ENCODE measurements at regions not wholly inside any gene's neighbourhood (a gene's known extent, or its start where the extent isn't known, plus 50 kb on each side); places are given as distances from the start of the nearest gene placed in this dataset.

DNA sequence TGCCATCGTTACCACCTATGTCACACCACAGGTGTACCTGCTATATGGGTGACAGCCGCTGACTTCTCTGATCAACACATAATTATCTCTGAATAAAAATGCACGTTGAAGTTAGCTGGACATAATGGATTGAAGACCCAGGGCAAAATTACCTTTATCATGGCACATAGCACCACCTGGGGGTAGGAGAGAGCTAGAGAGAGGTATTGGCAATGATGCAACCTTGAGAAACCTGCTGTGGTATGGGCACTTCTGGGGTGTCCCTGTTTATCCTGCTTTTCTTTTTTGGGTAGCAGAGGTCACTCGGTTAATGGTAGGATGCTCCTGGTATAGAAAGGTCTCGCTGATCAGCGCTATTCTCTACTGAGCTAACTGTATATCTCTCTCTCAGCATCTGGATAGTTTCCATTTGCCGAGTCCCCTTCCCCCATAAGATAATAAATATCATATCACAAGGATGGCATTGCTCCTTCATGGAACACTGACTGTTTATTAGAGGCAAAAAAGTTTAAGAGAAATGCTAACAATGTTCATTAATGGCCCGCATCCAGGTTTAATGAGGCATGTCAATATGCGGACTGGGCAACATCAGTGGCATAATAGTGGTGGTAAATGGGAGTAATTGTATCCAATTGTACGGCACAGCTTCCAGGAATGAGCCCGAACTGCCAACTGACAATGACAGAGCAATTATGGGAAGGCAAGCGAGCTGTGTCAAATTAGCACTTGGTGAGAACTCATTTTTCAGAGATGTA, 323.1 kb downstream of the TFEC start:
- peak; percentile 9 to 13 for DNase-seq (ENCODE audit: low read depth in 2 of 2)

DNA sequence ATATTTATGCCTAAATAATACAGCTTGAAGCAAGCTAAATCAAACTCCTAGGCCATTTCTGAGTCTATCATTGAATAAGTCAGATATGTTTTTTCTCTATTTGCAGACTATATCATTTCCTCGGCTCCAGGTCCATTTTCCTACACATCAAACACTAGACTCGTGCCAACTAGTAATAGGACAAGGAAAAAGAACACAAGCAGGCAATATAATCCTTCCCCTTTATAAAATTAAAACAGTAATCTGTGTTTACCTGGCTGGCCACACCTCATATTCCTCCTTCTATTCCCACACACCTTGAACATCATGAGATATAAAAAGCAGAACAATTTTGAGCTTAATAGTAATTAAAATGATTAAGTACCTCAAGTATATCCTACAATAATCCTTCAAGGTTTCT, 325.7 kb downstream of the TFEC start:
- DNase-seq (ENCODE audit: low read depth in 2 of 2) = no peak

DNA sequence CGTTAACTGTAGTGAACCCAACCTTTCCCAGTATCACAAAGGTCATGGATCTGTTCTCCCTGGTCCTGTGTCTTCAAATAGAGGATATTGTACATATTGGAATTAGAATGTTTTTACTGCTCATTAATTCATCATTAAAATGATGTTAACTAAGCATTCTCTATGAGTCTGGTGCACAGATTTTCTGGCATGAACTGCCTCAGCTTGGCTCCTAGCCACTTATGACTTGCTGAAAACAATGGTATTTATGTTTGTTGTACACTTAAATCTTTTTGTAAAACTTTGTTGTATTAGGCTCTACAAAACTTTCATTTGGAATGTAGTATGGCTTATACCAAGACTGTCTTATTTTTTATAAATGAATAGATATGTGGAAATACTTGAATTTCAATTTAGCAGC, 329.4 kb downstream of the TFEC start:
- no peak for DNase-seq (ENCODE audit: low read depth in 2 of 2)

DNA sequence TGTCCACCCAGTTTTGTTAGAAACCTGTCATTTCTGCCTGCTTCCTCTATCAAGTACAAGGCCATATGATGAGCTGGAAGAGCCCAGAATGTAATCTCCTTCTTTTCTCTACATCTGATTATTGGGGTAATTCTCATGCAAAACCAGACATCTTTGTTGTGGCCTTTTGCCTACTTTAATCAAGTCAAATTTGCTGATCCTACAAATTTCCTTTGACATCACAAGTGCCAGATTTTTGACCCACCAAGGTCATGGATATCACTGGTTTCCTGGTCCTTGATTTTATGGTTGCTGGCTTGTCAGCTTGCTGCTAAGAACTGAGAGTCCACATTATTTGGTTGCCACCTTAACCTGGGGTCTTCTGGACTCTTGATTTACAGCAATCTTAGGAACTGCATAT, 336.1 kb downstream of the TFEC start:
- DNase-seq (ENCODE audit: low read depth in 2 of 2) = no peak

DNA sequence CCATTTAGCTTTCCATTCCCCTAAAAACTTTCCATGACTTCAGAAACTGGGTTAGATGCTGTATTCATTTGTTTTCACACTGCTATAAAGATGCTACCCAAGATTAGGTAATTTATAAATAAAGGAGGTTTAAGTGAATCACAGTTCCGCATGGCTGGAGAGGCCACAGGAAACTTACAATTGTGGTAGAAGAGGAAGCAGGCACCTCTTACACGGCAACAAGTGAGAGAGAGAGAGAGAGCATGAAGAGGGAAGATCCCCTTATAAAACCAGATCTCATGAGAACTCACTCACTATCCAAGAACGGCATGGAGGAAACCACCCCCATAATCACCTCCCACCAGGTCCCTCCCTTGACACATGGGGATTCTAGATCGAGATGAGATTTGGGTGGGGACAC, 336.8 kb downstream of the TFEC start:
- DNase-seq (ENCODE audit: low read depth in 2 of 2) = no peak

DNA sequence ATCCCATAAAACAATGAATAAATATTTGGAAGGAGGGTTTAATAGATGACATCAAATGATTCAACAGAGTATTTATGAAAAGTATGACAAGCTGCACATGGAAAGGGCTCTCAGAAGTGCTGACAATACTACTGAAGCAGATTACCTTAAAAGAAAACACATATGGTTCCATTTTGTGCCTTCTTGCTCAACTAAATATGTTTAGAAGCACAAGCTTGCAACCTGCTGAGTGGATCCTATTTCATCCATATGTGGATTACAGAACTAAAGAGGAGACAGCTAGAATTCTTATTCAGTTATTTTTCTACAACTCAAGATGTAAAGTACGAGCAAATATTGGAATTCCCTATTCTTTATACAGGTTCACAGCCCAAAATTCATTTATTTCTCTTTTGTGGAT, 340.6 kb downstream of the TFEC start:
- peak in 1 of 2 experiments; percentile 46 for DNase-seq (ENCODE audit: low read depth in 2 of 2)

DNA sequence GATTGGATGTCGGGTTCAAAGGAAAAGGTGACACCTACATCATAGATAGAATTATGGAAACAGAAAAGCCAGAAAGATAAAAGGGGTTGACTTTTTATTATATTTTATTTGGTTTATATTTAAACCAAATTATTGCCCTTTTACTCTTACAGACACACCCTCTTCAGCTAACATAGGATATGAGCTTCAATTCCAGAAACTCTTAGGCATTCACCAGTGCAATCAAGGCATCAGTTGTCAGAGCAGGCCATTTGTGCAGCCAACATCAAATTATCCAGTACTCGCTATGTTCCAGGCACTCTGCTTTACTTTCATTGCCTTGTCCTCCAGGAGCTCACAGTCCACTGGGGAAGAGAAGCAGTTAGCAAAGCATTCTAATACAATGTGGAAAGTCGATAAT, 347.5 kb downstream of the TFEC start:
- no peak for DNase-seq (ENCODE audit: low read depth in 2 of 2)

DNA sequence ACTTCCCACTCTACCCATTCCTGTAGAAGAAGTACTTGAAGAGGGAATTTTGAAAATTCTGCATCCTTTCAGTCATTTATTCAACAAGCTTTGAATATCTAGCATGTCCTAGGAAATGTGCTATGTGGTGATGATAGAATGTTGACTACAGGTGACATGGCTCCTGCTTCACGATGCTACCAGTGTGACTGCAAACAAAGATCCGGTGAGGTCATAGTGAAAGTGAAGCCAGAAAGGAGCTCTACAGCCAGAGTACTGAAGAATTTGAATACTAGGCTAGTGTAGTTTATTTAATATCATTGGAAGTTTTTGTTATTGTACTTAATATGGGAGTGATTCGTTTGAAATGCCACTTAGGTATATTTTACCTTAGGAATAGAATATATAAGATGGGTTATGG, 348.1 kb downstream of the TFEC start:
- DNase-seq (ENCODE audit: low read depth in 2 of 2) = no peak

DNA sequence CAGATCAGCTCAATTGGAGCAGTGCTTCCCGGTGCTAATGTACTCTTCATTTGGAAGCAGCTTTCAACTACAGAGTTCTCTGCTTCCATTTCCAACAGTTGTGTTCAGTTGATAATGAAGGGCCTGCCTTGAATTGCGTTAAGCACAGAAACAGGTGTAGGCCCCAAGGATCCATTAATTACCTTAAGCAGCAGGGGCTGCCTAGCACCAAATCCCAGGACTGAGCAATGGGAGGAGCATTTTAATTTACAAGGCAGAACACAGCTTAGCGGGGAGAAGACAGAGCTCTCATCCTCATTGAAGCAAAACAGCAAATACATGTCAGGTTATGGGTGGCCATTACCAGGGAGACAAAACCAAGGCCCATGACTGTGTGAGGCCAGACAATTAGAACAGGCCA, 349.6 kb downstream of the TFEC start:
- DNase-seq (ENCODE audit: low read depth in 2 of 2) = no peak

DNA sequence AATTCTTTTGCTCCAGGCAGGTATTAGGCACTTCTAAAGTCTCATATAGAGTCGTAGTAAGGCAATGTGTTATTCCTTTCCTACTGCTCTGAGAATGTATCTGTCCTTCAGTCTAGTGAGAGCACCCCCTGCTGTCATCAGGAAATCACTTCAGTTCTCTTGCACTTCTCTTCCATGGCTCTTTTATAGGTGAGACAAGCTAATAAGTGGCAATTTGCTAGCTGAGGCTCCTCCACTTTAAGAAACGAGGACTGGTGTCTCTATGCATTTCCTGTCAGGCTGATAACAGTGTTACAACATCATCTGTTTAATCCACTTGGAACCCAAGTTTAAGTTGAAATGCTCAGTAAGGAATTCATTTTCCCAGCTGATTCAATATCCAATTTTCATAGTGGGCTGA, 350.6 kb downstream of the TFEC start:
- DNase-seq (ENCODE audit: low read depth in 2 of 2) = no peak

DNA sequence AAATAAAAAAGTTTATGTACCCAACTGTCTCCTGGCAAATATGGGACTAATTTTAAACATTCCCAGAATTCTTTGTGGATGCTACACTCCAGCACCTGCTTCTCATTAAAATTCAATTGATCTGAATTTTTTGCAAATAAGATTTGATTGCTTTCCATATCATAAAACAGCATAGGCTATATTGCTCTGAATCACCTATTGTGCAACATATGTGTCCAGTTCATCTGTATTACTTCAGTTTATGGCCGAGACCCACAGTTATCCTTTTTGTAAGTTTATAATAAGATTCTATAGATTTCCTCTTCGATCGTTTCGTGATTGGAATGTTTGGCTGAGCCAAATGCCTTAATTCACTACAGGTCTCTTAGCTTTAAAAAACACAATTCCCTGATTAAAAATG, 351.1 kb downstream of the TFEC start:
- DNase-seq (ENCODE audit: low read depth in 2 of 2) = no peak

DNA sequence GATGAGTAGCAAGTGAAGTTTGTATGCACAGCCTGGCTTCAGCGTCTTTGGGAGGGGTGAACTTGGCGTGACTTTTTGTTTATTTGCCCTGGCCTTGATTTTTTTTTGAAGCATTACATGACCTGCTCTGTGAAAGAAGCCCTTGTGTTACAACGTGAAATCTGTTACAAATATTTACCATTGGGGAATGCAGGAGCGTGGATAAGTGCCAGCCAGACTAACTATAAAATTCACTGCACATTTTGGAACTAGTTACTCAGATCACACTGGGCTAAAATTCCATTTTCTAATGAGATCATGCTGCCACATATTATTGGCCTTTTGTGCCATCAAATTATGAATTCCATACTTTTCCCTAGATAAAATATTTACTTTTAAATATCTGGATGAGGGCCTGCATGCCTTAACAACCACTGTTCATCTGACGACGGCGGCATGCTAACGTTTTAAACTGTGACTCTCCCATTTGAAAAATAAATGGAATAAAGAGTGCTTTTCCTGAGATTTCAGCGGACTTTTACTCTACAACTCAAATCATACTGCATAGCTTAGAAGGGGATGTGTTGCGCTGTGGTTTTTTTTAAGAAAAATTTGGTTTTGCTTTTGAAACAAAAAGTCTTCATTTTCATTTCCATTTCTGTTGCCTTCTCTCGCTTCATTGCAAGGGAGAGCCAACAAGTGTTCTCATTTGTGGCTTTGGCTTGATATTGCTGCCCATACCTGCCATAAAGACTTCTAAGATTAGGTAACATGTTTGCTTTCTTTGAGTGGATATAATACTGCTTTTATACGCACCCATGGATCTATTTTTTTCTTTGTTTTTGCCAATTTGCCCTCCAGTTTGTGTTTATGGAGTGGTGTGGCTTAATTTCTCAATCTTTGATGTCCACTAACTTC, 352.2 kb downstream of the TFEC start:
- DNase-seq (ENCODE audit: low read depth in 2 of 2) = peak; percentile 66 to 67

DNA sequence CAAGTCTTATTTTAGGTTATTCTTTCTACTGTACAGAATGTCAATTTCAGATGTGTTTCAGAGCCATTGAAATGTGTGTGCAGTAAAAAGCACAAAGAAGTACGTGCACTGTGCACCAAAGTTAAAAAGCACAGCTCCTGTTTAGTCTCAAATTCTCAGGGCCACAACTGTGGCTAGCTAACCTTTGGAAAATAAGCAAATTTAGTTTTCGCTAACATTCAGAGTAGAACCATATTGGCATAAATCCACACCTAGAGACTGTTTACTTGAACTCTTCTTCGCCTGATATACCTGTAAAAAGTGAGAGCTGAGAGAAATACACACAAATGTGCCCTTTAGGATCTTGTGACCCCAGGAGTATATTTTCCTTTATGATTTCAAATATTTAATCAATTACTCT, 353.9 kb downstream of the TFEC start:
- no peak for DNase-seq (ENCODE audit: low read depth in 2 of 2)

DNA sequence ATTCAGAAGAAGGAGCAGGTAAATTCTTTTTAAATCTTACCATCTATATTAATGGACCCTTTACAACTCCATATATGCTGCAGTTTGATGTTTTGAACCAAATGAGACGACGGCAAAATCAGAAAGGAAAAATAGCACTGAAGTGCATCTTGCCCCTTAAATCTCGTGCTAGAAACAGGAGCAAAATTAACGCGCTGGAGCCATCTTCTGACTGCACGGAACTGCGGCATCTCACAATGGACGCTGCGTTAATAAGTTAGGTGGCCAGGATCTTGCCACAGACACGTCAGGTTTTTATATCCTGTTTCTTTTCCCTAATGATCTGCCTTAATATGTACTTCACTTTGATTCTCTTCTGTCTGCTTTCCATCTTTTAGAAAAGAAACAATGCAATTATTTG, 354.5 kb downstream of the TFEC start:
- DNase-seq (ENCODE audit: low read depth in 2 of 2) = no peak

DNA sequence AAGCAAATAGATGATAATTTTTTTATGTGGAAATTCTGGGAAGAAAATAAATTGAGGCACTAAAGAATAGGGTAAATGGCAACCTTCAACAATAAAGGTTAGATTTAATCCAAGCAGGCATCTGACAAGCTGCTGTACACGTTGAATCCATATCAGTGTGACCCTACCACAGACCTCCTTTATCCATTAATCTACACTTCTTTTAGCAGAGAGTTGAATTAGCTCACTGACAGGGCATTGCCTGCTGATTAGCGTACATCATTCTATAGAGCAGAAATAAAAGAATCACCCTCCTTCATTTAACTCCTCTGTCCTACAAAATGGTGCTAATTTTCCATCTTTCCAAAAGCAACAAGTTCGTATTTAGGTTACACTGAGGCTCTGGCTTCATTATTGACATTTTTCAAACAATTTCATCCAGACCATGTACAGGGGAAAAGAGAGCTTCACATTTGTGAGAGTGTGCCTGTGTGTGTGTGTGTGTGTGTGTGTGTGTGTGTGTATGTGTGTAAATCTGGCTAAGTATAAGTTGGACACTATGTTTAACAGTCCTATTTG, 356.0 kb downstream of the TFEC start:
- DNase-seq (ENCODE audit: low read depth in 2 of 2) = no peak

DNA sequence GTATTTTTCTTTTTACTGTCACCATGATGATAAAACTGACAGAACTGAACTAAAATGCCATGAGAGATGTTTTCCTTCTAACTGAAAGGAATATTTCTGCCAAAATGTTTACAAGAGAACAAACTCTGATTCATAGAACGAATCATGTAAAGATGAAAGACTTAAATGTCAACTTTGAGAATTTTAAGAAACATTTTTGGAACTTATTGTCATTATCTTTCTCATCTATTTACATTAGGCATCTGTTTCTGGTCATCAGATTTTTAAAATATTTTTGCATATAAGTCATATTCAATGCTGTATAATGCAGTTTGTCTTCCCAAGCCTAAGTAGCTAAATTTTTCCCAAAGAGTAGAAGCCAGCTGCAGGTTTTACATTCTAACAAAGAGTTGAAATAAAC, 358.5 kb downstream of the TFEC start:
- peak in 1 of 2 experiments; percentile 53 for DNase-seq (ENCODE audit: low read depth in 2 of 2)

DNA sequence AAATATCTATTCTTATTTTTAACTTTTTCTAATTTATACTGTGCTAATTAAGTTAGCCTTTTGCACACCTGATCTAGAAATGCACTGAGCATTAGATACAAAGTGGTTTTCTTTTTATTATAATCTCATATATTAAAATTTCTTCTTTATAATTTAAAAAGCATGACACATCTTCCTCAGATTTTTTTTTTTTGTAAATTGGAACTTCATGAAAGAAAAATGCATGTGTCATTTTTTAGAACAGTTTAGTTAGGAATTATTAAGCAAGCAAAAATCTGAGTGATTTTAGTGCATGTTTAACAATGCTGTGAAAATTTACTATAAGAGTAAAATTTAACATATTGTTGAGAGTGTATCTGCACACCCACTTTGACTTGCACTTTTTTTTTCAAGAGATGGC, 367.9 kb downstream of the TFEC start:
- DNase-seq (ENCODE audit: low read depth in 2 of 2) = no peak

DNA sequence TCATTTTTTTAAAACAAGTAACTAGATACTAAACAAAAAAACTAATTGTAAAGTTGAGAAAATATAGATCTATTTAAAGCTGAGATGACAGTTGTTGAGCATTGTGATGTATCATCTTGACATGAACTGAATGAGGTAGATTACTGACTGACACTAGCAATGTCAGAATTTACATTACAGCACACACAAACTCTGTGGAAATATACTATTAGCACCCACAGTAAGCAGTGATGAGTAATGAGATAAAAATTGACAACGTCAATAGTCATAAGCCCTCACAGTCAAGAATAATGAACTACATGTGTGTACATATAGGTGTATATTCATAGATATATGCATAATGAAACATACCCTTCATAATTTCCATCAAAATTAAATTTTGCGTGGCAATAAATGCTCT, 368.4 kb downstream of the TFEC start:
- peak; percentile 49 to 53 for DNase-seq (ENCODE audit: low read depth in 2 of 2)

DNA sequence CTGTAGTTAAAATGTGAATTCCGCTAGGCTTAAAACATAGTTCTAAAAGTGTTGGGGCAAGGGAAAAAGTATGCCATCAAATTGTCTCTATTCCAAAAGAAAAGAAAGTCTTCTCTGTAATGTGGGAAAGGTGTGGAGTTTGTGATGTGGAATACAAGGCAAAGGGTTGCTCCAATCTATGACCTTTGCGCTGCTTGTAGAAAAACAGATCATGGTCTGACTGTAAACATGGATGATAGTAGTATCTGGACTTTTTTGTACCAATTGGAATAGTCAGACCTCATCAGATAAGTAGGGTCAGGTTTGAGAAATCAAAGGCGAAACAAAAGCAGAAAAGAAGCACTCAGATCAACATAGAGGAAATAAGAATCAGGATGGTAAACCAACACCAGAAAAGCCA, 372.3 kb downstream of the TFEC start:
- no peak for DNase-seq (ENCODE audit: low read depth in 2 of 2)

DNA sequence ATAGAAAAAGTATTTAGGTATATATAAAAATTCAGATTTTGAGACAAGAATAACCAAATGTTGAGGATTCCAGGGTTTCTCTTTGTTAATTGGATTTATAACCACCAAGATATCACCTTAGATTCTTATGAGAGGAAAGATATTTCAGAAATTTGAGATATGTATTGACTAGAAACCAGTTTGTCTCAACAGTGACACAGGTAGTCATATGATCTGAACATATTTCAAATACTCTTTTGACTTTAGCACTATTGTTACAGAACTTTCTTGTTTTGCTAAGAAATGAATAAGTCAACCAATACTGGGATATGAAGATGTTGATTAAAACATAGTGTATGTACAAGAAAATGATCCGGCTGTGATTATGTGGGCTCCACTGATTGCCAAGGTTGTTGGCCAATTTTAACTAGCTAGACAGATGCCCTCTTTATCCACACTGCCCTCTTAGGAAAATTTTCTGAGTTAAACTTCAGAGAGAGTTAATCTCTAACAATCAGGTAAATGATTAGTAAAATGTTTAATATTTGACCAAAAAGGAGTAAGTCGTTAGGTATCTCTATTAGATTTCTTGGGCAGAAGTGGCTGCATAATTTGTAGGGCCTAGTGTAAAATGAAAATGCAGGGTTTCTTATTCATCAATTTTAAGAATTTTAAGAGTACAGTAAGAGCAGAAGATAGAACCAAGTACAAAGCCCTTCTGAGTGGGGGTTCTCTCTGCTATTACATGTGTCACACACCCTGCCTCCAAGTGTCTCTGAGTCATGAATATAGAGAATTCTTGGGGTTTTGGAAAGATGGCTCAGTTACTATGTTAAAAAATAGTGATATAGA, 376.0 kb downstream of the TFEC start:
- DNase-seq (ENCODE audit: low read depth in 2 of 2) = peak in 1 of 2 experiments; percentile 32

DNA sequence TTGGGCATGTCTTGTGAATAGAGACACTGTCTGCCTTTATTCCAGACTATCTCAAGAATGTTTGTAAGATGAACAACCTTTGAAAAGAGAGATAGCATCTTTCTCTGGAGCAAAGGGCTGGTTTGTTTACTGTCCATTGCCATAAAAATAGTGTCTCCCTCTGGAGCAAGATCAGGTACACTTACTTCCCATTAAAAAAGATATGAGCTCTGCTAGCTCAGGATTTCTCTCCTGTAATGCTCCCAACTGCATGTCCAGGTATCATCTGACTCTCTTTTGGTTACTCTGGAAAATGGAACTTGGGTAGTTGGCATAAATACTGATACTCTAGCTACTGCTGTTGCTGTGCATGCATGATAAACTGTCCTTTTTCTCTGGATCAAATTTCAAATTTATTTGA, 381.1 kb downstream of the TFEC start:
- no peak for DNase-seq (ENCODE audit: low read depth in 2 of 2)

DNA sequence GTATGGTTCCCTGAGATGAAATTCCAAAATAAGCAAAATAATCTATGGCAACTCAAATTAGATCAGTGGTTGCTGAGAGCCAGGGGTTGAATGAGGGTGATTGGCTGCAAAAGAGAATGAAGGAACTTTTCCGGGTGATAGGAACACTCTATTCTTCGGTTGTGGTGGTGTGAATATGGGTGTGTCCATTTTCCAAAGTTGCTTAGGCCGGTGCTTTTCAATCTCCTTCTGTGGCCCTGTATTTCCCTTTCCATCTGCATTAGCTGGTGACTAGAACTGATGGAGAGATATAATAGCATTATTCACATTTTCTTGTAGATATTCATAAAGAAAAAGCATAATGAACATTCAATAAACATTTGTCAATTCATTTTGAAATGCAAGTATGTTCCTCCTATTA, 382.9 kb downstream of the TFEC start:
- no peak for DNase-seq (ENCODE audit: low read depth in 2 of 2)

Data from fibroblast of skin of left quadriceps (primary cell).